ENCODE measurements at regions not wholly inside any gene's neighbourhood (a gene's known extent, or its start where the extent isn't known, plus 50 kb on each side); places are given as distances from the start of the nearest gene placed in this dataset.

DNA sequence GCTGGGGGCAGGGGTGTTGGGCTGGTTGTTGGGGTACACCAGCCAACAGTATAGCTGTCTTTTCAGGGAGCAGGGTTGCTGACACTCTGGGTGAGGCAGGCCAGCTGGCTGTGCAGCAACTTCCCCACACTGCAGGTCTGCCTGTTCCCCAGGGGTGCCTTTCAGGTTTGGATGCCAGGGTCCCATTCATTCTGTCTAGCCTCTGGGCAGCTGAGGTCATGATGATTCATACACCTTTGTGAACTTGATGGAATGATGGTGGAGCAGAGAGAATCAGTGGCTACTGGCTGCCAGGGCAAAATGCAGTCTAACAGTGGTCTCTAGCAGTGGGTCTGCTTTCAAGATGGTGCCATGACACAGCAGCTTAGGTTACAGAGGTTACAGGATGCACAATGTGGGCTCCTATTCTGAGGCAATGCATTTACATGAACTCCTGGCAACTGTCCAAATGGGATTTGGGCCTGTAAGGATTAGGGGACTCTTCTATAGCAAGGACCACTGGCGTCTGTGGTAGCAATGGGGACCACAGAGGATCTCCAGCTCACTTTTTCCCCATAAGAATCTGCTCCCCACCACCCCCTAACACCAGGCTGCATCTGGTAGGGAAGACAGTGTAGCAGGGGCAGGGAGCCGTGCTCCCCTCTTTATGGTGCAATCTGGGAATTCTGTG, 103.7 kb downstream of the FEM1C start:
- TF ChIP-seq CREB1 (IDR thresholded peaks at IDR 0.05; ENCODE audit: low read depth) (no peak), EP300 (IDR thresholded peaks at IDR 0.05; ENCODE audit: borderline replicate concordance in 1 of 2, control insufficient read depth in 1 of 2, low read depth in 2 of 2, low read length in 2 of 2) (no peak), SIN3A (IDR thresholded peaks at IDR 0.05; ENCODE audit: low read depth, low read length) (no peak), NRF1 (conservative IDR thresholded peaks at IDR 0.05; ENCODE audit: low read depth, low read length) (no peak), GABPA (IDR thresholded peaks at IDR 0.05; ENCODE audit: low read depth) (no peak), ETV6 (conservative IDR thresholded peaks at IDR 0.05 in 1 of 2, IDR thresholded peaks at IDR 0.05 in 1 of 2; ENCODE audit: borderline replicate concordance in 1 of 2, low read depth in 1 of 2) (no peak), SREBF2 (IDR thresholded peaks at IDR 0.05; ENCODE audit: low read length) (no peak)
- TF ChIP-seq, protein P1, sequence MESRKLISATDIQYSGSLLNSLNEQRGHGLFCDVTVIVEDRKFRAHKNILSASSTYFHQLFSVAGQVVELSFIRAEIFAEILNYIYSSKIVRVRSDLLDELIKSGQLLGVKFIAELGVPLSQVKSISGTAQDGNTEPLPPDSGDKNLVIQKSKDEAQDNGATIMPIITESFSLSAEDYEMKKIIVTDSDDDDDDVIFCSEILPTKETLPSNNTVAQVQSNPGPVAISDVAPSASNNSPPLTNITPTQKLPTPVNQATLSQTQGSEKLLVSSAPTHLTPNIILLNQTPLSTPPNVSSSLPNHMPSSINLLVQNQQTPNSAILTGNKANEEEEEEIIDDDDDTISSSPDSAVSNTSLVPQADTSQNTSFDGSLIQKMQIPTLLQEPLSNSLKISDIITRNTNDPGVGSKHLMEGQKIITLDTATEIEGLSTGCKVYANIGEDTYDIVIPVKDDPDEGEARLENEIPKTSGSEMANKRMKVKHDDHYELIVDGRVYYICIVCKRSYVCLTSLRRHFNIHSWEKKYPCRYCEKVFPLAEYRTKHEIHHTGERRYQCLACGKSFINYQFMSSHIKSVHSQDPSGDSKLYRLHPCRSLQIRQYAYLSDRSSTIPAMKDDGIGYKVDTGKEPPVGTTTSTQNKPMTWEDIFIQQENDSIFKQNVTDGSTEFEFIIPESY (IDR thresholded peaks at IDR 0.05) = no peak
- TF ChIP-seq, protein P2, sequence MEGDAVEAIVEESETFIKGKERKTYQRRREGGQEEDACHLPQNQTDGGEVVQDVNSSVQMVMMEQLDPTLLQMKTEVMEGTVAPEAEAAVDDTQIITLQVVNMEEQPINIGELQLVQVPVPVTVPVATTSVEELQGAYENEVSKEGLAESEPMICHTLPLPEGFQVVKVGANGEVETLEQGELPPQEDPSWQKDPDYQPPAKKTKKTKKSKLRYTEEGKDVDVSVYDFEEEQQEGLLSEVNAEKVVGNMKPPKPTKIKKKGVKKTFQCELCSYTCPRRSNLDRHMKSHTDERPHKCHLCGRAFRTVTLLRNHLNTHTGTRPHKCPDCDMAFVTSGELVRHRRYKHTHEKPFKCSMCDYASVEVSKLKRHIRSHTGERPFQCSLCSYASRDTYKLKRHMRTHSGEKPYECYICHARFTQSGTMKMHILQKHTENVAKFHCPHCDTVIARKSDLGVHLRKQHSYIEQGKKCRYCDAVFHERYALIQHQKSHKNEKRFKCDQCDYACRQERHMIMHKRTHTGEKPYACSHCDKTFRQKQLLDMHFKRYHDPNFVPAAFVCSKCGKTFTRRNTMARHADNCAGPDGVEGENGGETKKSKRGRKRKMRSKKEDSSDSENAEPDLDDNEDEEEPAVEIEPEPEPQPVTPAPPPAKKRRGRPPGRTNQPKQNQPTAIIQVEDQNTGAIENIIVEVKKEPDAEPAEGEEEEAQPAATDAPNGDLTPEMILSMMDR (IDR thresholded peaks at IDR 0.05 in 2 of 3, conservative IDR thresholded peaks at IDR 0.05 in 1 of 3; ENCODE audit: control insufficient read depth in 2 of 3, extremely low read depth in 1 of 3, insufficient read depth in 1 of 3, low read depth in 3 of 3, low read length in 3 of 3) = no peak

Data from GM12878 (cell line).